WERI-Rb-1 (cell line): ENCODE measurements at regions not wholly inside any gene's neighbourhood (a gene's known extent, or its start where the extent isn't known, plus 50 kb on each side); places are given as distances from the start of the nearest gene placed in this dataset.

ENCODE experiments used
- DNase-seq: peaks from one replicate; pipeline ENCODE4 v3.0.0-alpha.2; 2020
- H3K27ac ChIP-seq: fragments of 250-450 bp; sonication (Bioruptor Pico); 2 replicates; pipeline ENCODE4 v1.5.1; 2020; ENCODE audit warnings: mild to moderate bottlenecking, moderate library complexity
- H3K27me3 ChIP-seq: fragments of 250-450 bp; sonication (Bioruptor Pico); 2 replicates; pipeline ENCODE4 v1.5.1; 2021; ENCODE audit warnings: mild to moderate bottlenecking, low read depth, moderate library complexity; ENCODE audit not compliant: insufficient read depth, severe bottlenecking
- H3K36me3 ChIP-seq: fragments of 250-450 bp; sonication (Bioruptor Pico); 2 replicates; pipeline ENCODE4 v1.5.1; 2020; ENCODE audit warnings: mild to moderate bottlenecking, moderate library complexity
- H3K4me3 ChIP-seq: 2 replicates; pipeline ENCODE4 v1.5.1; 2011; ENCODE audit warnings: low read depth, mild to moderate bottlenecking, control low read depth, low read length
- H3K9me3 ChIP-seq: fragments of 250-450 bp; sonication (Bioruptor Pico); 2 replicates; pipeline ENCODE4 v1.5.1; 2021; ENCODE audit warnings: mild to moderate bottlenecking, moderate library complexity; ENCODE audit not compliant: severe bottlenecking
- CTCF ChIP-seq: IDR thresholded peaks from 2 replicates; pipeline ENCODE4 v1.5.1; 2011; ENCODE audit warnings: low read depth, mild to moderate bottlenecking, control low read depth, inconsistent platforms, low read length

- Histone ChIP-seq H3K27me3 (peaks cover 9% of the 10 kb centered on the region), H3K36me3 (no peaks in the 10 kb centered on the region), H3K9me3 (no peaks in the 10 kb centered on the region), H3K27ac (no peak overlapping the region), H3K4me3 (no peak overlapping the region)
- no peak for DNase-seq
- no peak for TF ChIP-seq CTCF
Measured at GRCh38 chr15:39051626-39052322, 487.2 kb upstream of the RASGRP1 start.

GRCh38 chr15:39052323-39052705 lies 487.7 kb upstream of the RASGRP1 start:
- DNase-seq, result no peak
- Histone ChIP-seq H3K36me3 (no peaks in the 10 kb centered on the region), H3K27me3 (peaks cover 9% of the 10 kb centered on the region), H3K9me3 (no peaks in the 10 kb centered on the region), H3K27ac (no peak overlapping the region), H3K4me3 (no peak overlapping the region)
- no peak for TF ChIP-seq CTCF

GRCh38 chr15:39053480-39053879 lies 488.9 kb upstream of the RASGRP1 start:
- no peak overlapping the region for H3K27ac ChIP-seq
- H3K27me3 ChIP-seq, result peaks cover 9% of the 10 kb centered on the region
- TF ChIP-seq CTCF, result no peak
- no peak overlapping the region for H3K4me3 ChIP-seq
- DNase-seq, result no peak
- H3K9me3 ChIP-seq, result no peaks in the 10 kb centered on the region
- H3K36me3 ChIP-seq, result no peaks in the 10 kb centered on the region

GRCh38 chr15:39054128-39054732 lies 489.6 kb upstream of the RASGRP1 start:
- Histone ChIP-seq H3K9me3 (no peaks in the 10 kb centered on the region), H3K27me3 (peaks cover 9% of the 10 kb centered on the region), H3K36me3 (no peaks in the 10 kb centered on the region), H3K4me3 (no peak overlapping the region), H3K27ac (no peak overlapping the region)
- no peak for DNase-seq
- TF ChIP-seq CTCF, result no peak

- H3K4me3 ChIP-seq, result no peak overlapping the region
- no peak for DNase-seq
- no peak for TF ChIP-seq CTCF
- no peak overlapping the region for H3K27ac ChIP-seq
- H3K9me3 ChIP-seq, result no peaks in the 10 kb centered on the region
- peaks cover 5% of the 10 kb centered on the region for H3K27me3 ChIP-seq
- no peaks in the 10 kb centered on the region for H3K36me3 ChIP-seq
Measured at GRCh38 chr15:39056357-39056756, 491.7 kb upstream of the RASGRP1 start.
